BJ (cell line): ENCODE measurements at regions not wholly inside any gene's neighbourhood (a gene's known extent, or its start where the extent isn't known, plus 50 kb on each side); places are given as distances from the start of the nearest gene placed in this dataset.

ENCODE experiments used
- CTCF ChIA-PET: fragments of 350-600 bp; formaldehyde crosslinking; extraction: SDS; loops from one replicate; lab custom pipeline; 2021; ENCODE audit warnings: antibody characterized with exemption, inconsistent platforms; lab: Yijun Ruan, JAX
- POLR2A ChIA-PET: fragments of 300-600 bp; sonication (Branson Sonifier 250); formaldehyde crosslinking; extraction: SDS; loops from one replicate; lab custom pipeline; 2021; ENCODE audit warnings: antibody characterized with exemption; lab: Charles Lee
- DNase-seq: peaks from one replicate; pipeline ENCODE4 v3.0.0-alpha.2; 2011; ENCODE audit warnings: low read depth
- H3K27me3 ChIP-seq: 2 replicates; pipeline ENCODE4 v1.6.0; 2011; ENCODE audit warnings: low read length; ENCODE audit not compliant: control insufficient read depth, insufficient read depth
- H3K36me3 ChIP-seq: 2 replicates; pipeline ENCODE4 v1.5.1; 2011; ENCODE audit warnings: low read length; ENCODE audit not compliant: control insufficient read depth, insufficient read depth
- H3K4me3 ChIP-seq: 2 replicates; pipeline ENCODE4 v1.5.1; 2011; ENCODE audit warnings: low read depth, mild to moderate bottlenecking, control low read depth, low read length
- CTCF ChIP-seq: IDR thresholded peaks from 2 replicates; pipeline ENCODE4 v1.5.1; 2011; ENCODE audit warnings: low read depth, mild to moderate bottlenecking, control low read depth, inconsistent platforms, low read length, moderate library complexity; ENCODE audit not compliant: insufficient read depth

GRCh38 chr3:76958274-76958673 lies 81.6 kb upstream of the ROBO2 start:
- ChIA-PET POLR2A (no interaction called here), CTCF (no interaction called here)
- DNase-seq: no peak
- Histone ChIP-seq H3K27me3 (no peaks in the 10 kb centered on the region), H3K4me3 (no peak overlapping the region), H3K36me3 (no peaks in the 10 kb centered on the region)
- TF ChIP-seq CTCF: no peak

- no peak for DNase-seq
- TF ChIP-seq CTCF: no peak
- Histone ChIP-seq H3K36me3 (no peaks in the 10 kb centered on the region), H3K27me3 (no peaks in the 10 kb centered on the region), H3K4me3 (no peak overlapping the region)
- CTCF ChIA-PET: no interaction called here
- POLR2A ChIA-PET: no interaction called here
Measured at GRCh38 chr3:76958861-76959260, 81.0 kb upstream of the ROBO2 start.

- POLR2A ChIA-PET: no interaction called here
- DNase-seq: no peak
- no peak for TF ChIP-seq CTCF
- Histone ChIP-seq H3K4me3 (no peak overlapping the region), H3K36me3 (no peaks in the 10 kb centered on the region), H3K27me3 (no peaks in the 10 kb centered on the region)
- CTCF ChIA-PET: no interaction called here
Measured at GRCh38 chr3:76961284-76961683, 78.6 kb upstream of the ROBO2 start.

GRCh38 chr3:76965122-76965725 lies 74.7 kb upstream of the ROBO2 start:
- no peak overlapping the region for H3K4me3 ChIP-seq
- DNase-seq: no peak
- H3K27me3 ChIP-seq: no peaks in the 10 kb centered on the region
- H3K36me3 ChIP-seq: no peaks in the 10 kb centered on the region
- ChIA-PET POLR2A (no interaction called here), CTCF (no interaction called here)
- no peak for TF ChIP-seq CTCF

GRCh38 chr3:76969471-76969870 lies 70.4 kb upstream of the ROBO2 start:
- ChIA-PET CTCF (no interaction called here), POLR2A (no interaction called here)
- no peaks in the 10 kb centered on the region for H3K27me3 ChIP-seq
- DNase-seq: no peak
- TF ChIP-seq CTCF: no peak
- no peak overlapping the region for H3K4me3 ChIP-seq
- no peaks in the 10 kb centered on the region for H3K36me3 ChIP-seq
